ENCODE measurements at regions not wholly inside any gene's neighbourhood (a gene's known extent, or its start where the extent isn't known, plus 50 kb on each side); places are given as distances from the start of the nearest gene placed in this dataset.

DNA sequence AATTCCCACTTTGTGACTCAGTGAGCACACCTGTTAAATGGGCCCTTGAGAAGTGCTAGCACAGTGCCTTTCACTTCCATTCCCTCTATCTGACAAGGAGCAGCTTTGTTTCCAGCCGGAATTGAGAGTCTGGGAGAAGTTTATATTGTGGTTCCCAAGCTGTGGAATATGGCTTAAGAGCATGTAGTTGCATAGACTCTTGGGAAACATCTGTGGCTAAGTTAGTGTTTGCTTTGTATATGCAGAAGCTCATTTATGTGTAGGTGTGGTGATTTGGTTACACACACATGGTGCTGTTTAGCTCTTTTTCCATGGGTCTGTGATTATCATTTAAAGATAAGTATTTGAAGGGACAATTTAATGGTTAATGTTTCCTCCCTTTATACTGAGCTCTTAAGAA is 110.5 kb upstream of the HMHB1 start:
- Histone ChIP-seq H3K27me3 (ENCODE audit: control insufficient read depth in 1 of 2, insufficient read depth in 2 of 2, low read length in 2 of 2) (peaks cover 0 to 1% of the 10 kb centered on the region in 2 experiments; a peak in 2 of 5 replicates), H3K4me1 (ENCODE audit: insufficient read depth, low read length) (no peaks in the 10 kb centered on the region), H4K20me1 (ENCODE audit: insufficient read depth, low read length) (no peaks in the 10 kb centered on the region), H3K4me2 (ENCODE audit: low read depth, low read length) (no peak overlapping the region), H3K36me3 (replicated peaks in 1 of 2; ENCODE audit: control insufficient read depth in 1 of 2, insufficient read depth in 2 of 2, low read length in 2 of 2) (no peaks in the 10 kb centered on the region), H3K27ac (ENCODE audit: extremely low read length, insufficient read depth, low read length) (no peak overlapping the region), H3K9me3 (ENCODE audit: low read length) (no peaks in the 10 kb centered on the region), H2AFZ (ENCODE audit: low read length) (no peak overlapping the region), H3K4me3 (replicated peaks in 1 of 3; ENCODE audit: insufficient read depth in 1 of 3, low read depth in 2 of 3, low read length in 3 of 3) (no peak overlapping the region), H3K79me2 (ENCODE audit: insufficient read depth, low read length) (no peaks in the 10 kb centered on the region), H3K9ac (ENCODE audit: insufficient read depth, low read depth, low read length) (no peak overlapping the region)
- TF ChIP-seq GTF3A (CRISPR knock-in tag; conservative IDR thresholded peaks at IDR 0.05), result no peak
- TF ChIP-seq ZNF382 (CRISPR knock-in tag; IDR thresholded peaks at IDR 0.05; ENCODE audit: borderline replicate concordance), result no peak
- TF ChIP-seq ZNF253 (CRISPR knock-in tag; IDR thresholded peaks at IDR 0.05; ENCODE audit: borderline replicate concordance), result no peak
- TF ChIP-seq, protein P1, sequence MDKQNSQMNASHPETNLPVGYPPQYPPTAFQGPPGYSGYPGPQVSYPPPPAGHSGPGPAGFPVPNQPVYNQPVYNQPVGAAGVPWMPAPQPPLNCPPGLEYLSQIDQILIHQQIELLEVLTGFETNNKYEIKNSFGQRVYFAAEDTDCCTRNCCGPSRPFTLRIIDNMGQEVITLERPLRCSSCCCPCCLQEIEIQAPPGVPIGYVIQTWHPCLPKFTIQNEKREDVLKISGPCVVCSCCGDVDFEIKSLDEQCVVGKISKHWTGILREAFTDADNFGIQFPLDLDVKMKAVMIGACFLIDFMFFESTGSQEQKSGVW (CRISPR knock-in tag; IDR thresholded peaks at IDR 0.05; ENCODE audit: borderline replicate concordance), result no peak
- TF ChIP-seq MEIS2 (CRISPR knock-in tag; IDR thresholded peaks at IDR 0.05), result no peak
- TF ChIP-seq ZNF629 (CRISPR knock-in tag; conservative IDR thresholded peaks at IDR 0.05), result 0 out of 2 replicates have a peak, but pooled peaks have one; percentile 25
- TF ChIP-seq ERF (CRISPR knock-in tag; IDR thresholded peaks at IDR 0.05), result no peak
- TF ChIP-seq, protein P2, sequence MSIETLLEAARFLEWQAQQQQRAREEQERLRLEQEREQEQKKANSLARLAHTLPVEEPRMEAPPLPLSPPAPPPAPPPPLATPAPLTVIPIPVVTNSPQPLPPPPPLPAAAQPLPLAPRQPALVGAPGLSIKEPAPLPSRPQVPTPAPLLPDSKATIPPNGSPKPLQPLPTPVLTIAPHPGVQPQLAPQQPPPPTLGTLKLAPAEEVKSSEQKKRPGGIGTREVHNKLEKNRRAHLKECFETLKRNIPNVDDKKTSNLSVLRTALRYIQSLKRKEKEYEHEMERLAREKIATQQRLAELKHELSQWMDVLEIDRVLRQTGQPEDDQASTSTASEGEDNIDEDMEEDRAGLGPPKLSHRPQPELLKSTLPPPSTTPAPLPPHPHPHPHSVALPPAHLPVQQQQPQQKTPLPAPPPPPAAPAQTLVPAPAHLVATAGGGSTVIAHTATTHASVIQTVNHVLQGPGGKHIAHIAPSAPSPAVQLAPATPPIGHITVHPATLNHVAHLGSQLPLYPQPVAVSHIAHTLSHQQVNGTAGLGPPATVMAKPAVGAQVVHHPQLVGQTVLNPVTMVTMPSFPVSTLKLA (IDR thresholded peaks at IDR 0.05), result no peak
- no peak for ATAC-seq
- POLR2A ChIA-PET, result no interaction called here
- intact Hi-C loops (cut with micrococcal nuclease; ENCODE audit: unreplicated experiment) (no loop called here), in situ Hi-C loops (cut with HindIII; ENCODE audit: extremely low pct_ligation_motif_present, low pct_unique_long_range_greater_than_20kb) (no loop called here)
- no peak for DNase-seq (ENCODE audit: low spot score)
- WGBS (ENCODE audit: low lambda C conversion rate), result 0% methylated on average over 1 of the region's 1 CpG
- CTCF ChIA-PET (ENCODE audit: low intra/inter-chr PET ratio, low total read pairs), result no interaction called here
- no peak for FAIRE-seq
- no TSS peak for BruUV-seq (replicated peaks)

Measured in HepG2 (cell line).